Panc1 (cell line): ENCODE measurements at regions not wholly inside any gene's neighbourhood (a gene's known extent, or its start where the extent isn't known, plus 50 kb on each side); places are given as distances from the start of the nearest gene placed in this dataset.

Experiments used
- ATAC-seq: fragments of 200-7000 bp; cut with Tn5 transposase; 2 replicates; pipeline ENCODE4 v1.9.1; 2020; ENCODE audit warnings: mild to moderate bottlenecking, moderate library complexity
- BruUV-seq: library from RNA; stranded (reverse); fragments of 400-500 nt; replicated peaks from 2 replicates; lab custom pipeline; 2021; lab: Mats Ljungman, UMichigan
- CTCF ChIA-PET: fragments of 300-600 bp; sonication (Branson Sonifier 250); formaldehyde crosslinking; loops from one replicate; lab custom pipeline; 2022; ENCODE audit warnings: antibody characterized with exemption; lab: Charles Lee
- POLR2A ChIA-PET: fragments of 300-600 bp; sonication (Branson Sonifier 250); formaldehyde crosslinking; loops from one replicate; lab custom pipeline; 2022; ENCODE audit warnings: antibody characterized with exemption; lab: Charles Lee
- DNase-seq: peaks from one replicate; pipeline ENCODE4 v3.0.0-alpha.2; 2010; ENCODE audit warnings: low read depth, low spot score
- H3K27ac ChIP-seq: 2 replicates; pipeline ENCODE4 v1.5.1; 2011; ENCODE audit warnings: mild to moderate bottlenecking, low read length, inconsistent platforms
- H3K27me3 ChIP-seq: fragments of 200-500 bp; sonication (Bioruptor generic); 2 replicates; pipeline ENCODE4 v1.6.0; 2014; ENCODE audit warnings: low read length, inconsistent platforms; ENCODE audit not compliant: control insufficient read depth, insufficient read depth
- H3K36me3 ChIP-seq: fragments of 200-500 bp; sonication (Bioruptor generic); 2 replicates; pipeline ENCODE4 v1.5.1; 2014; ENCODE audit warnings: inconsistent platforms, mild to moderate bottlenecking, low read length, moderate library complexity; ENCODE audit not compliant: control insufficient read depth, insufficient read depth
- H3K4me1 ChIP-seq: 2 replicates; pipeline ENCODE4 v1.5.1; 2011; ENCODE audit warnings: inconsistent platforms, mild to moderate bottlenecking, low read length, moderate library complexity; ENCODE audit not compliant: control insufficient read depth, insufficient read depth
- H3K4me3 ChIP-seq, 2 experiments: 2 replicates each; pipeline ENCODE4 v1.5.1; 2011 to 2012; ENCODE audit warnings: low read depth in 2 of 2, low read length in 2 of 2, mild to moderate bottlenecking in 2 of 2, inconsistent platforms in 1 of 2, moderate library complexity in 1 of 2
- H3K9me3 ChIP-seq: fragments of 200-500 bp; sonication (Bioruptor generic); 2 replicates; pipeline ENCODE4 v1.5.1; 2014; ENCODE audit warnings: low read depth, mild to moderate bottlenecking, inconsistent platforms, low read length, moderate library complexity; ENCODE audit not compliant: control insufficient read depth, insufficient read depth
- POLR2AphosphoS5 ChIP-seq: IDR thresholded peaks from 2 replicates; pipeline ENCODE4 v1.6.1; 2012; ENCODE audit warnings: mild to moderate bottlenecking, low read depth, low read length, moderate library complexity
- REST ChIP-seq, 2 experiments: IDR thresholded peaks; 2 replicates each; pipeline ENCODE4 v1.6.1; 2011 to 2012; ENCODE audit warnings: low read depth in 2 of 2, control low read depth in 1 of 2, low read length in 1 of 2, mild to moderate bottlenecking in 1 of 2, moderate library complexity in 1 of 2; ENCODE audit not compliant: insufficient read depth in 1 of 2
- SIN3A ChIP-seq: IDR thresholded peaks from 2 replicates; pipeline ENCODE4 v1.6.1; 2012; ENCODE audit warnings: low read depth, mild to moderate bottlenecking, low read length, moderate library complexity, borderline replicate concordance; ENCODE audit not compliant: insufficient read depth
- TCF7L2 ChIP-seq: IDR thresholded peaks from 2 replicates; pipeline ENCODE4 v1.6.1; 2011; ENCODE audit warnings: mild to moderate bottlenecking, low read depth, low read length, inconsistent platforms
- in situ Hi-C: cut with HindIII; loops from 2 replicates; pipeline ENCODE4 v1.10.0; 2016; ENCODE audit warnings: low sequenced_read_pairs, low pct_unique_long_range_greater_than_20kb
- intact Hi-C: fragments of 100-400 bp; cut with micrococcal nuclease; formaldehyde crosslinking; loops from one replicate; pipeline ENCODE4 v1.10.0; 2022; ENCODE audit not compliant: unreplicated experiment
- TF ChIP-seq, protein P1 (sequence below): fragments of 450-650 bp; IDR thresholded peaks from 2 replicates; pipeline ENCODE4 v1.5.1; 2017; ENCODE audit warnings: mild to moderate bottlenecking

DNA sequence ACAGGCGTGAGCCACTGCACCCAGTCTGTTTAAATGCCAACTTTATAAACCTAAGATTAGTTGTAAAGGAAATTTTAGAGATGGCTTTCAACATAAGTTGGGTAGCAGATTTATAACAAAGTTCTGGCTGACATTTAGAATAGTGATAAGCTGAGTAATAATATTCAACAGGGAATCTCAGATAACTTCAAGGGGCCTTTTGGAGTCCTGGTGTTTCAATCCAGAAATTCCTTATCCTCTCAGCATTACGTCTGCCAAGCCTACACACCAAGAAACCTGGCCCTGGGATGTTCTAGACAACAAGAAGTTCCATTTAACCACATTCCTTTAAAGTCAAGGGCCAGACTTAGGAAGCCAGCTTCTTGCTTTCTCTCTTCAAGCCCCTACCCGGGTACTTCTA lies 59.5 kb upstream of the DYRK2 start:
- no peak for DNase-seq
- intact Hi-C loops (no loop called here), in situ Hi-C loops (no loop called here)
- POLR2A ChIA-PET = no interaction called here
- ATAC-seq = no peak
- no peaks in the 10 kb centered on the region for H3K4me1 ChIP-seq
- TF ChIP-seq, protein P1, sequence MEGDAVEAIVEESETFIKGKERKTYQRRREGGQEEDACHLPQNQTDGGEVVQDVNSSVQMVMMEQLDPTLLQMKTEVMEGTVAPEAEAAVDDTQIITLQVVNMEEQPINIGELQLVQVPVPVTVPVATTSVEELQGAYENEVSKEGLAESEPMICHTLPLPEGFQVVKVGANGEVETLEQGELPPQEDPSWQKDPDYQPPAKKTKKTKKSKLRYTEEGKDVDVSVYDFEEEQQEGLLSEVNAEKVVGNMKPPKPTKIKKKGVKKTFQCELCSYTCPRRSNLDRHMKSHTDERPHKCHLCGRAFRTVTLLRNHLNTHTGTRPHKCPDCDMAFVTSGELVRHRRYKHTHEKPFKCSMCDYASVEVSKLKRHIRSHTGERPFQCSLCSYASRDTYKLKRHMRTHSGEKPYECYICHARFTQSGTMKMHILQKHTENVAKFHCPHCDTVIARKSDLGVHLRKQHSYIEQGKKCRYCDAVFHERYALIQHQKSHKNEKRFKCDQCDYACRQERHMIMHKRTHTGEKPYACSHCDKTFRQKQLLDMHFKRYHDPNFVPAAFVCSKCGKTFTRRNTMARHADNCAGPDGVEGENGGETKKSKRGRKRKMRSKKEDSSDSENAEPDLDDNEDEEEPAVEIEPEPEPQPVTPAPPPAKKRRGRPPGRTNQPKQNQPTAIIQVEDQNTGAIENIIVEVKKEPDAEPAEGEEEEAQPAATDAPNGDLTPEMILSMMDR = no peak
- TF ChIP-seq POLR2AphosphoS5 = no peak
- no peak for TF ChIP-seq TCF7L2
- no TSS peak for BruUV-seq
- no peaks in the 10 kb centered on the region for H3K9me3 ChIP-seq
- CTCF ChIA-PET = no interaction called here
- no peak overlapping the region for H3K4me3 ChIP-seq
- H3K36me3 ChIP-seq = no peaks in the 10 kb centered on the region
- no peaks in the 10 kb centered on the region for H3K27me3 ChIP-seq
- no peak overlapping the region for H3K27ac ChIP-seq

DNA sequence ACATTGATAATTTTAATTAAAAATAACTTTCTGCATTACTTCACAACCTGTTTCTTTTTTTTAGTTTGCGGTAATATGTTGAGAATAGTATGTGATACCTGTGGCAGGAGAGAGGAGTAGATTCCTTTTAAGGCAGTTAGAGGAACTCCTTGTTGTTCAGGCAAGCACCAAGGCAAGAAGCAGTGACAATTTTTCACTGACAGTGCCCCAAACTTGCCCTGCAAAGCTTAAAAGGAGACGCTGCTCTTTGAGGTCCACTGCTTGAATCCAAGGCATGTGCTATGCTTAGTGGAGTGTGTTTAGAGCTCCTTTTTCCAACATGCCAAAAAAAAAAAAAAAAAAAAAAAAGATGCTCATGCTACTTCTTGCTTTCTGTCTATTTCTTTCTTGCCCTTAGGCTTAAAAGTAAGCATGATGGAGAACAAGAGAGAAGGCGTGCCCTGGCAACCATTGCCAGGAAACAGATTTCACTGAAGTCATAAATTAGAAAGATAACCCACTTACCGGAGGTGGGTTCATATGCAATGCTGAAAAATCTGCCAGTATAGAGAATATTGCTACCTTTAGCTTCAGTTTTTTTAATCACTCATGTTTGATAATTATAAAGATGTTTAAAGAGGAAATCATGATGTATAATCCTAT lies 58.3 kb upstream of the DYRK2 start:
- in situ Hi-C loops (no loop called here), intact Hi-C loops (no loop called here)
- BruUV-seq = no TSS peak
- POLR2A ChIA-PET = no interaction called here
- ATAC-seq = no peak
- H3K27me3 ChIP-seq = no peaks in the 10 kb centered on the region
- no peak overlapping the region for H3K4me3 ChIP-seq
- no peaks in the 10 kb centered on the region for H3K36me3 ChIP-seq
- TF ChIP-seq POLR2AphosphoS5 (no peak), REST (IDR thresholded peaks at IDR 0.05; ENCODE audit: insufficient read depth in 1 of 2, low read depth in 2 of 2, low read length in 1 of 2) (no peak), TCF7L2 (no peak), SIN3A (no peak)
- no peak for DNase-seq
- H3K9me3 ChIP-seq = no peaks in the 10 kb centered on the region
- no peak overlapping the region for H3K27ac ChIP-seq
- H3K4me1 ChIP-seq = no peaks in the 10 kb centered on the region
- CTCF ChIA-PET = no interaction called here

GRCh38 chr12:67592228-67593011 lies 56.1 kb upstream of the DYRK2 start:
- Histone ChIP-seq H3K27me3 (no peaks in the 10 kb centered on the region), H3K27ac (no peak overlapping the region), H3K9me3 (no peaks in the 10 kb centered on the region), H3K36me3 (no peaks in the 10 kb centered on the region), H3K4me1 (no peaks in the 10 kb centered on the region), H3K4me3 (no peak overlapping the region)
- BruUV-seq = no TSS peak
- in situ Hi-C loops (no loop called here), intact Hi-C loops (no loop called here)
- TF ChIP-seq SIN3A = no peak
- no peak for TF ChIP-seq POLR2AphosphoS5
- TF ChIP-seq TCF7L2 = no peak
- TF ChIP-seq, protein P1 = no peak
- no peak for TF ChIP-seq REST (IDR thresholded peaks at IDR 0.05; ENCODE audit: insufficient read depth in 1 of 2, low read depth in 2 of 2, low read length in 1 of 2)
- DNase-seq = no peak
- POLR2A ChIA-PET = no interaction called here
- ATAC-seq = no peak
- CTCF ChIA-PET = no interaction called here
